SK-N-SH (cell line): ENCODE measurements at regions not wholly inside any gene's neighbourhood (a gene's known extent, or its start where the extent isn't known, plus 50 kb on each side); places are given as distances from the start of the nearest gene placed in this dataset.

ENCODE experiments used
- CTCF ChIP-seq: fragments of 200-600 bp; sonication (generic); IDR thresholded peaks from 2 replicates; pipeline ENCODE4 v1.6.1; 2017; ENCODE audit warnings: antibody characterized with exemption, mild to moderate bottlenecking, moderate library complexity
- EP300 ChIP-seq, 2 experiments: IDR thresholded peaks; 2 replicates each; pipeline versions ENCODE4 v1.4.0 to v1.6.1; 2012; ENCODE audit warnings: borderline replicate concordance in 1 of 2, low read depth in 1 of 2, low read length in 1 of 2
- EZH2phosphoT487 ChIP-seq: fragments of 200-600 bp; sonication (generic); IDR thresholded peaks from 2 replicates; pipeline ENCODE4 v1.6.1; 2017; ENCODE audit warnings: low read depth, mixed run types, mild to moderate bottlenecking, antibody characterized with exemption, moderate library complexity, borderline replicate concordance
- SMC3 ChIP-seq: IDR thresholded peaks from 2 replicates; pipeline ENCODE4 v1.6.1; 2012; ENCODE audit warnings: low read depth, low read length, improper control_type of control experiment

- TF ChIP-seq SMC3 (no peak), EP300 (IDR thresholded peaks at IDR 0.05; ENCODE audit: borderline replicate concordance in 1 of 2, low read depth in 1 of 2, low read length in 1 of 2) (no peak), CTCF (no peak), EZH2phosphoT487 (no peak)
Measured at GRCh38 chr2:22838461-22838860, 546.5 kb upstream of the KLHL29 start.
